ENCODE measurements at regions not wholly inside any gene's neighbourhood (a gene's known extent, or its start where the extent isn't known, plus 50 kb on each side); places are given as distances from the start of the nearest gene placed in this dataset.
"Not testable (repeated sequence)": the region's sequence is repeated elsewhere in the genome, so short reads cannot be mapped to it uniquely, and the experiment has no call there.

- no peaks in the 10 kb centered on the region for H3K9me3 ChIP-seq
- no peaks in the 10 kb centered on the region for H3K27me3 ChIP-seq
- TF ChIP-seq CTCF (IDR thresholded peaks at IDR 0.05) (no peak), POLR2A (IDR thresholded peaks at IDR 0.05) (no peak), POLR2AphosphoS5 (IDR thresholded peaks at IDR 0.05) (no peak), EP300 (IDR thresholded peaks at IDR 0.05; ENCODE audit: low read depth) (no peak)
- intact Hi-C loops (cut with DNase I; ENCODE audit: low total_unique reads), result loop anchor here (5.0 kb wide), 1 partner anchor 221 kb away; no protein-coding TSS in a partner anchor
- H3K36me3 ChIP-seq, result no peaks in the 10 kb centered on the region
- H3K4me1 ChIP-seq, result no peaks in the 10 kb centered on the region
- WGBS, 2 donors (ENCODE audit: low coverage in 1 of 2), result 77 to 89% methylated on average over 1 of the region's 1 CpG
- H3K27ac ChIP-seq, result no peak overlapping the region
- in situ Hi-C loops (cut with MboI; ENCODE audit: low pct_ligation_motif_present in 1 of 4, low pct_unique_long_range_greater_than_20kb in 1 of 4, low sequenced_read_pairs in 3 of 4), result no loop called here
- no peak for DNase-seq
- H3K4me3 ChIP-seq, result no peak overlapping the region
These were observed 958.7 kb downstream of the FSCB start for GRCh38 chr14:43548368-43548767.

DNA sequence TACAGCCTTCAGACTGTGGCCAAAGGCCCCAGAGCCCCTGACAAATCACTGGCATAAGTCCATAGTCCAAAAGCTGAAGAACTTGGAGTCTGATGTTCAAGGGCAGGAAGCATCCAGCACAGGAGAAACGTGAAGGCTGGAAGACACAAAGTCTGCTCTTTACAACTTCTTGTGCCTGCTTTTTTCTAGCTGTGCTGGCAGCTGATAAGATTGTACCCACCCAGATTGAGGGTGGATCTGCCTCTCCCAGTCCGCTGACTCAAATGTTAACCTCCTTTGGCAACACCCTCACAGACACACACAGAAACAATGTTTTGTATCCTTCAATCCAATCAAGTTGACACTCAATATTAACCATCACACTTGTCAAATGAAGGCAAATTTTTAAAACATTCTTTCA, 959.5 kb downstream of the FSCB start:
- WGBS, 2 donors (ENCODE audit: low coverage in 1 of 2), result 51% methylated on average over 2 of the region's 2 CpGs; no CpG with 5 or more reads in 1 of the 2 donors
- DNase-seq; H3K36me3 ChIP-seq; H3K9me3 ChIP-seq; in situ Hi-C loops (cut with MboI; ENCODE audit: low pct_ligation_motif_present in 1 of 4, low pct_unique_long_range_greater_than_20kb in 1 of 4, low sequenced_read_pairs in 3 of 4); H3K4me3 ChIP-seq; H3K27me3 ChIP-seq; H3K4me1 ChIP-seq; H3K27ac ChIP-seq: not testable (repeated sequence)
- intact Hi-C loops (cut with DNase I; ENCODE audit: low total_unique reads), result loop anchor here (5.0 kb wide), 1 partner anchor 220 kb away; no protein-coding TSS in a partner anchor

- TF ChIP-seq CTCF (IDR thresholded peaks at IDR 0.05), result no peak
- TF ChIP-seq POLR2AphosphoS5 (IDR thresholded peaks at IDR 0.05), result no peak
- TF ChIP-seq EP300 (IDR thresholded peaks at IDR 0.05; ENCODE audit: low read depth), result no peak
- no peak for TF ChIP-seq POLR2A (IDR thresholded peaks at IDR 0.05)
- H3K36me3 ChIP-seq, result no peaks in the 10 kb centered on the region
- H3K4me3 ChIP-seq, result no peak overlapping the region
- H3K9me3 ChIP-seq, result no peaks in the 10 kb centered on the region
- intact Hi-C loops (cut with DNase I; ENCODE audit: low total_unique reads) (no loop called here), in situ Hi-C loops (cut with MboI; ENCODE audit: low pct_ligation_motif_present in 1 of 4, low pct_unique_long_range_greater_than_20kb in 1 of 4, low sequenced_read_pairs in 3 of 4) (no loop called here)
- WGBS, 2 donors (ENCODE audit: low coverage in 1 of 2), result 86 to 94% methylated on average over 3 to 11 of the region's 11 CpGs
- no peak for DNase-seq
- no peaks in the 10 kb centered on the region for H3K27me3 ChIP-seq
- H3K4me1 ChIP-seq, result no peaks in the 10 kb centered on the region
- no peak overlapping the region for H3K27ac ChIP-seq
These were observed 965.7 kb downstream of the FSCB start for GRCh38 chr14:43541356-43541755.

- TF ChIP-seq POLR2A (IDR thresholded peaks at IDR 0.05), result no peak
- in situ Hi-C loops (cut with MboI; ENCODE audit: low pct_ligation_motif_present in 1 of 4, low pct_unique_long_range_greater_than_20kb in 1 of 4, low sequenced_read_pairs in 3 of 4), result no loop called here
- no peak overlapping the region for H3K4me3 ChIP-seq
- intact Hi-C loops (cut with DNase I; ENCODE audit: low total_unique reads), result no loop called here
- H3K4me1 ChIP-seq, result no peaks in the 10 kb centered on the region
- WGBS, 2 donors (ENCODE audit: low coverage in 1 of 2), result 86% methylated on average over 13 of the region's 13 CpGs; no CpG with 5 or more reads in 1 of the 2 donors
- no peaks in the 10 kb centered on the region for H3K9me3 ChIP-seq
- no peaks in the 10 kb centered on the region for H3K27me3 ChIP-seq
- no peak for DNase-seq
- H3K27ac ChIP-seq, result no peak overlapping the region
- no peaks in the 10 kb centered on the region for H3K36me3 ChIP-seq
These were observed 966.1 kb downstream of the FSCB start for GRCh38 chr14:43540948-43541347.

DNA sequence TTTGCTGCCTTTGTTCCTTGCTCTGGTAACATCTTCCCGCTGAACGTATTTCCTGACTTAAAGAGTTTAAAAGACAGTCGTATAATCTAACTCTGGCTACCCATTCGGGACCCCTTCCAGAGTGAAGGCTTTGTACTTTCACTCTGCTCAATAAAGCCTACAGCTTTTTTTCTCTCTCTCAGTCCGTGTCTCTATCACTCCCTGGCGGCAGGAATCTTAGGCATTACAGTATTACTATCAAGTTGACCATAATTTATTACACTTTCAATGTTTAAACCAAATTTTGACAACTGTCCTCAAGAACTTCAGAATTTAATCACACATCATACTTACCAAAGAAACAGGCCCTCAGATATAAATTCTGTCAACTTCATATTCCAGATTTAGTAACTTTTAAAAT, 967.9 kb downstream of the FSCB start:
- DNase-seq, result no peak
- Histone ChIP-seq H3K27ac (no peak overlapping the region), H3K4me3 (no peak overlapping the region), H3K27me3 (no peaks in the 10 kb centered on the region), H3K4me1 (no peaks in the 10 kb centered on the region), H3K36me3 (no peaks in the 10 kb centered on the region), H3K9me3 (no peaks in the 10 kb centered on the region)
- TF ChIP-seq POLR2A (IDR thresholded peaks at IDR 0.05) (no peak), CTCF (IDR thresholded peaks at IDR 0.05) (peak in 4 of 5 experiments; percentile 25 to 34 (median 27)), EP300 (IDR thresholded peaks at IDR 0.05; ENCODE audit: low read depth) (no peak), POLR2AphosphoS5 (IDR thresholded peaks at IDR 0.05) (no peak)
- intact Hi-C loops (cut with DNase I; ENCODE audit: low total_unique reads) (no loop called here), in situ Hi-C loops (cut with MboI; ENCODE audit: low pct_ligation_motif_present in 1 of 4, low pct_unique_long_range_greater_than_20kb in 1 of 4, low sequenced_read_pairs in 3 of 4) (no loop called here)
- WGBS, 2 donors (ENCODE audit: low coverage in 1 of 2), result 17 to 27% methylated on average over 6 of the region's 6 CpGs
